ENCODE measurements at regions not wholly inside any gene's neighbourhood (a gene's known extent, or its start where the extent isn't known, plus 50 kb on each side); places are given as distances from the start of the nearest gene placed in this dataset.

DNA sequence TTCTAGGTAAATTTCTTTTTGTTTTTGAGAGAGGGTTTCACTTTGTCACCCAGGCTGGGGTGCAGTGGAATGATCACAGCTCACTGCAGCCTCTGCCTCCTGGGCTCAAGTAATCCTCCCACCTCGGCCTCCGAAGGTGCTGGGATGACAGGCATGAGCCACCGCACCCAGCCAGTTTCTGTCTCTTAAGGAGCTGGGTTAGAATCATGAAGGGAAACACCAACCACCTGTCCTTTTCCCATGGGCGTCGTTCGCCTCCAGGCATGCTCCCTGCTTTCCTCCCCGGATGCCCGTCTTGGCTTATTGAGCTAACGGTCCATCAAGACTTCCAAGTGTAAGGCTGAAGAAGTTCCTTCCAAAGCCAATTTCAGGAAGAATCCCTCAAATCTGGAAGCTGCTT lies 85.9 kb downstream of the SOX1 start:
- TF ChIP-seq, protein P1, sequence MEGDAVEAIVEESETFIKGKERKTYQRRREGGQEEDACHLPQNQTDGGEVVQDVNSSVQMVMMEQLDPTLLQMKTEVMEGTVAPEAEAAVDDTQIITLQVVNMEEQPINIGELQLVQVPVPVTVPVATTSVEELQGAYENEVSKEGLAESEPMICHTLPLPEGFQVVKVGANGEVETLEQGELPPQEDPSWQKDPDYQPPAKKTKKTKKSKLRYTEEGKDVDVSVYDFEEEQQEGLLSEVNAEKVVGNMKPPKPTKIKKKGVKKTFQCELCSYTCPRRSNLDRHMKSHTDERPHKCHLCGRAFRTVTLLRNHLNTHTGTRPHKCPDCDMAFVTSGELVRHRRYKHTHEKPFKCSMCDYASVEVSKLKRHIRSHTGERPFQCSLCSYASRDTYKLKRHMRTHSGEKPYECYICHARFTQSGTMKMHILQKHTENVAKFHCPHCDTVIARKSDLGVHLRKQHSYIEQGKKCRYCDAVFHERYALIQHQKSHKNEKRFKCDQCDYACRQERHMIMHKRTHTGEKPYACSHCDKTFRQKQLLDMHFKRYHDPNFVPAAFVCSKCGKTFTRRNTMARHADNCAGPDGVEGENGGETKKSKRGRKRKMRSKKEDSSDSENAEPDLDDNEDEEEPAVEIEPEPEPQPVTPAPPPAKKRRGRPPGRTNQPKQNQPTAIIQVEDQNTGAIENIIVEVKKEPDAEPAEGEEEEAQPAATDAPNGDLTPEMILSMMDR (IDR thresholded peaks at IDR 0.05) = no peak
- no peak for TF ChIP-seq POLR2A (IDR thresholded peaks at IDR 0.05)
